H1 (cell line): ENCODE measurements at regions not wholly inside any gene's neighbourhood (a gene's known extent, or its start where the extent isn't known, plus 50 kb on each side); places are given as distances from the start of the nearest gene placed in this dataset.

Experiments
- CTCF ChIA-PET: fragments of 300-600 bp; sonication (Branson Sonifier 250); formaldehyde crosslinking; loops from one replicate; lab custom pipeline; 2021; ENCODE audit not compliant: partially characterized antibody; lab: Charles Lee
- POLR2A ChIA-PET: fragments of 300-600 bp; sonication (Branson Sonifier 250); formaldehyde crosslinking; loops from one replicate; lab custom pipeline; 2021; ENCODE audit warnings: inconsistent platforms; ENCODE audit not compliant: partially characterized antibody; lab: Charles Lee
- DNase-seq, 2 experiments: peaks; one replicate each; pipeline versions ENCODE4 v3.0.0 to v3.0.0-alpha.2; 2010 to 2022; ENCODE audit warnings: low spot score in 2 of 2, low read depth in 1 of 2, mixed read lengths in 1 of 2
- FAIRE-seq: peaks from 2 replicates; lab custom pipeline; 2011; peaks lifted over from hg19 to GRCh38; lab: Jason Lieb, UNC
- H2AFZ ChIP-seq: 2 replicates; pipeline ENCODE4 v1.8.1; 2012; ENCODE audit warnings: low read length, inconsistent platforms
- H2AK5ac ChIP-seq: 2 replicates; pipeline ENCODE4 v1.6.1; 2013; ENCODE audit warnings: low read depth, low read length
- H2BK120ac ChIP-seq: replicated peaks from 2 replicates; pipeline ENCODE3; 2013; ENCODE audit warnings: low read depth, low read length, inconsistent platforms
- H2BK12ac ChIP-seq: 2 replicates; pipeline ENCODE4 v1.6.1; 2013; ENCODE audit warnings: low read depth, low read length
- H2BK15ac ChIP-seq: 2 replicates; pipeline ENCODE4 v1.6.1; 2013; ENCODE audit warnings: low read length
- H2BK20ac ChIP-seq: 2 replicates; pipeline ENCODE4 v1.6.1; 2013; ENCODE audit warnings: low read length
- H2BK5ac ChIP-seq: 2 replicates; pipeline ENCODE4 v1.6.1; 2013; ENCODE audit warnings: low read depth, low read length
- H3K14ac ChIP-seq: 2 replicates; pipeline ENCODE4 v1.6.1; 2013; ENCODE audit warnings: inconsistent platforms; ENCODE audit not compliant: insufficient read length
- H3K18ac ChIP-seq: 2 replicates; pipeline ENCODE4 v1.6.1; 2013; ENCODE audit warnings: low read length; ENCODE audit errors: extremely low read depth
- H3K23ac ChIP-seq: 2 replicates; pipeline ENCODE4 v1.6.1; 2013; ENCODE audit warnings: inconsistent platforms; ENCODE audit not compliant: insufficient read length
- H3K23me2 ChIP-seq: 2 replicates; pipeline ENCODE4 v1.6.1; 2013; ENCODE audit warnings: low read depth, low read length
- H3K27ac ChIP-seq: 2 replicates; pipeline ENCODE4 v1.6.1; 2011; ENCODE audit warnings: low read depth, low read length, inconsistent platforms
- H3K27me3 ChIP-seq, 4 experiments: replicated peaks in 1 of 4; 1 replicate in 1 of 4; 2 replicates in 3 of 4; pipeline versions ENCODE4 v1.6.1 to v1.8.1; 2011 to 2013; ENCODE audit warnings: low read length in 3 of 4, mild to moderate bottlenecking in 3 of 4, inconsistent platforms in 2 of 4, mixed read lengths in 2 of 4, moderate library complexity in 1 of 4; ENCODE audit not compliant: control insufficient read depth in 3 of 4, insufficient read depth in 3 of 4; ENCODE audit errors: extremely low read depth in 1 of 4
- H3K36me3 ChIP-seq, 4 experiments: 2 replicates each; pipeline versions ENCODE4 v1.6.1 to v1.8.1; 2011 to 2013; ENCODE audit warnings: mild to moderate bottlenecking in 4 of 4, low read length in 3 of 4, moderate library complexity in 2 of 4, control low read depth in 1 of 4, inconsistent platforms in 1 of 4; ENCODE audit not compliant: insufficient read depth in 4 of 4, control insufficient read depth in 2 of 4
- H3K4ac ChIP-seq: replicated peaks from 2 replicates; pipeline ENCODE3; 2013; ENCODE audit warnings: low read length, low read depth, mixed read lengths, inconsistent platforms; ENCODE audit not compliant: insufficient read length
- H3K4me1 ChIP-seq, 4 experiments: replicated peaks in 1 of 4; 1 replicate in 1 of 4; 2 replicates in 3 of 4; pipeline versions ENCODE4 v1.6.1 to v1.8.1; 2011 to 2013; ENCODE audit warnings: low read length in 3 of 4, inconsistent platforms in 2 of 4, mixed read lengths in 1 of 4; ENCODE audit not compliant: insufficient read depth in 4 of 4, control insufficient read depth in 3 of 4
- H3K4me2 ChIP-seq, 2 experiments: 2 replicates each; pipeline versions ENCODE4 v1.6.1 to v1.8.1; 2011 to 2013; ENCODE audit warnings: low read depth in 2 of 2, low read length in 2 of 2, control low read depth in 1 of 2, inconsistent platforms in 1 of 2, mild to moderate bottlenecking in 1 of 2; ENCODE audit not compliant: insufficient read depth in 1 of 2
- H3K4me3 ChIP-seq, 4 experiments: fragments of 200-600, 300-600 bp in 1 of 4; sonication (generic), shearing (Covaris generic), sonication (Bioruptor Twin) in 1 of 4; 2 replicates each; pipeline versions ENCODE4 v1.5.1 to v1.8.1; 2011 to 2016; ENCODE audit warnings: low read length in 4 of 4, low read depth in 3 of 4, control low read depth in 2 of 4, inconsistent platforms in 2 of 4, mild to moderate bottlenecking in 2 of 4, mixed read lengths in 1 of 4, moderate library complexity in 1 of 4; ENCODE audit not compliant: insufficient read depth in 2 of 4; ENCODE audit errors: extremely low read depth in 1 of 4
- H3K56ac ChIP-seq: replicated peaks from 2 replicates; pipeline ENCODE3; 2013; ENCODE audit warnings: low read depth, mild to moderate bottlenecking, mixed read lengths, low read length, inconsistent platforms; ENCODE audit not compliant: insufficient read length
- H3K79me1 ChIP-seq: 2 replicates; pipeline ENCODE4 v1.6.1; 2013; ENCODE audit warnings: low read depth, low read length, control low read depth
- H3K79me2 ChIP-seq, 2 experiments: 2 replicates each; pipeline versions ENCODE4 v1.6.1 to v1.8.1; 2012 to 2013; ENCODE audit warnings: low read length in 2 of 2, mild to moderate bottlenecking in 2 of 2, inconsistent platforms in 1 of 2; ENCODE audit not compliant: insufficient read depth in 2 of 2, control insufficient read depth in 1 of 2
- H3K9ac ChIP-seq, 4 experiments: replicated peaks in 1 of 4; 1 replicate in 1 of 4; 2 replicates in 3 of 4; pipeline versions ENCODE4 v1.6.1 to v1.8.1; 2011 to 2013; ENCODE audit warnings: low read depth in 3 of 4, low read length in 3 of 4, control low read depth in 2 of 4, mild to moderate bottlenecking in 2 of 4, moderate library complexity in 2 of 4, inconsistent platforms in 1 of 4; ENCODE audit errors: extremely low read depth in 1 of 4
- H3K9me3 ChIP-seq, 2 experiments: 2 replicates each; pipeline versions ENCODE4 v1.6.1 to v1.8.1; 2012 to 2013; ENCODE audit warnings: mild to moderate bottlenecking in 2 of 2, moderate library complexity in 2 of 2, control low read depth in 1 of 2, inconsistent platforms in 1 of 2, low read depth in 1 of 2, low read length in 1 of 2, mixed read lengths in 1 of 2; ENCODE audit not compliant: insufficient read depth in 2 of 2
- H4K20me1 ChIP-seq, 2 experiments: replicated peaks in 1 of 2; 2 replicates each; pipeline versions ENCODE3 to v1.8.1; 2011 to 2013; ENCODE audit warnings: inconsistent platforms in 2 of 2, low read length in 2 of 2, mild to moderate bottlenecking in 1 of 2; ENCODE audit not compliant: insufficient read depth in 2 of 2, control insufficient read depth in 1 of 2
- H4K5ac ChIP-seq: 2 replicates; pipeline ENCODE4 v1.6.1; 2013; ENCODE audit warnings: low read length, low read depth, mixed read lengths, inconsistent platforms; ENCODE audit not compliant: insufficient read length
- H4K8ac ChIP-seq: 2 replicates; pipeline ENCODE4 v1.8.0; 2013; ENCODE audit warnings: mild to moderate bottlenecking, moderate library complexity, low read length, inconsistent platforms; ENCODE audit not compliant: insufficient read depth; ENCODE audit errors: extremely low read depth
- H4K91ac ChIP-seq: replicated peaks from 2 replicates; pipeline ENCODE3; 2013; ENCODE audit warnings: low read length, mixed read lengths, inconsistent platforms; ENCODE audit not compliant: insufficient read length
- ASH2L ChIP-seq: fragments of 200-600, 300-600 bp; sonication (generic); IDR thresholded peaks from one replicate; pipeline ENCODE4 v1.7.1; 2017; ENCODE audit warnings: low read length
- CHD2 ChIP-seq: IDR thresholded peaks from 2 replicates; pipeline ENCODE4 v1.6.1; 2012; ENCODE audit warnings: low read length, improper control_type of control experiment
- EZH2 ChIP-seq: fragments of 200-600 bp; sonication (generic); IDR thresholded peaks from 2 replicates; pipeline ENCODE4 v1.7.1; 2012; ENCODE audit warnings: low read depth, mild to moderate bottlenecking, moderate library complexity, low read length, inconsistent platforms; ENCODE audit not compliant: severe bottlenecking
- FOSL1 ChIP-seq: IDR thresholded peaks from 2 replicates; pipeline ENCODE4 v1.6.1; 2011; ENCODE audit warnings: mild to moderate bottlenecking, low read depth, low read length, moderate library complexity; ENCODE audit not compliant: insufficient read depth
- JUND ChIP-seq: IDR thresholded peaks from 2 replicates; pipeline ENCODE4 v1.6.1; 2011; ENCODE audit warnings: mild to moderate bottlenecking, improper control_type of control experiment, low read length
- PHF8 ChIP-seq: fragments of 200-600 bp; sonication (generic); conservative IDR thresholded peaks from 2 replicates; pipeline ENCODE4 v1.7.1; 2012; ENCODE audit warnings: low read depth, mild to moderate bottlenecking, inconsistent platforms, low read length, moderate library complexity
- RFX5 ChIP-seq: IDR thresholded peaks from 2 replicates; pipeline ENCODE4 v1.6.1; 2011; ENCODE audit warnings: low read depth, low read length, improper control_type of control experiment, borderline replicate concordance
- SIN3A ChIP-seq, 2 experiments: IDR thresholded peaks in 1 of 2; conservative IDR thresholded peaks in 1 of 2; 2 replicates each; pipeline ENCODE4 v1.6.1; 2011 to 2012; ENCODE audit warnings: low read length in 2 of 2, improper control_type of control experiment in 1 of 2, low read depth in 1 of 2, mild to moderate bottlenecking in 1 of 2
- SRF ChIP-seq: IDR thresholded peaks from 2 replicates; pipeline ENCODE4 v1.6.1; 2011; ENCODE audit warnings: mild to moderate bottlenecking, low read depth, low read length, moderate library complexity
- TAF1 ChIP-seq: IDR thresholded peaks from 2 replicates; pipeline ENCODE4 v1.6.1; 2011; ENCODE audit warnings: mild to moderate bottlenecking, low read depth, low read length
- TEAD4 ChIP-seq: IDR thresholded peaks from 2 replicates; pipeline ENCODE4 v1.6.1; 2012; ENCODE audit warnings: low read depth, low read length, inconsistent platforms, mixed read lengths
- ZNF274 ChIP-seq: IDR thresholded peaks from 2 replicates; pipeline ENCODE4 v1.7.0; 2012; ENCODE audit warnings: low read length, borderline replicate concordance; ENCODE audit errors: extremely low read depth
- WGBS, 2 experiments: shearing (Covaris generic) in 1 of 2; methylation state at CpG; one replicate each; pipeline versions ENCODE4 v1.1.6 to v1.1.7; 2013 to 2015; ENCODE audit warnings: low lambda C conversion rate in 2 of 2, mixed read lengths in 2 of 2, inconsistent platforms in 1 of 2, low coverage in 1 of 2, missing lambda C conversion rate in 1 of 2; ENCODE audit not compliant: insufficient replicate concordance in 2 of 2, insufficient coverage in 1 of 2, insufficient read length in 1 of 2; ENCODE audit errors: extremely low coverage in 1 of 2, missing lambda C conversion rate in 1 of 2; 5-methylcytosine and 5-hydroxymethylcytosine counted together
- TF ChIP-seq, protein P1 (sequence below): IDR thresholded peaks from 2 replicates; pipeline ENCODE4 v1.6.1; 2012; ENCODE audit warnings: low read length, inconsistent platforms

DNA sequence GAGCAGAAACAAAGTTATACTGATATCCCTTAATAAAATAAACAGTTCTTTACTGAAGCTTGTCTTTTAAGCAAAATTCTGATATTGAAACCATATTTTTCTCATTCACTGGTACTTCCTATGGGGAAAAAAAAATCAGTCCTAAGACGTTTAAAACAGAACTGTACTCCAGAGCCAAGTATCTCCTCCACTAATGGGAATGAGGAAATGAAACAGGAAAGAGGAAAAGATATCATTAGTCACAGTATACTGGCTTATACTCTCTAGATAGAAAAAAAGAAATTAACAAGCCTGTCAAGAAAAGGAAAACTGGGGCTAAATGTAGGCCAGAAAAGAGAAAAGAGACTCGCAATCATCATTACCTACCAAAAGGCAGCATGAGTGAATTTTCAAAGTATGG, 252.7 kb downstream of the CENPC start:
- Histone ChIP-seq H2BK15ac (no peak overlapping the region), H3K56ac (no peak overlapping the region), H3K79me2 (no peaks in the 10 kb centered on the region), H3K36me3 (no peaks in the 10 kb centered on the region), H3K14ac (no peak overlapping the region), H2BK120ac (no peak overlapping the region), H3K27ac (no peak overlapping the region), H4K5ac (no peak overlapping the region), H3K23ac (no peak overlapping the region), H4K8ac (no peak overlapping the region), H2AK5ac (no peak overlapping the region), H3K4ac (no peak overlapping the region), H2BK12ac (no peak overlapping the region), H4K20me1 (no peaks in the 10 kb centered on the region), H4K91ac (no peak overlapping the region), H2AFZ (no peak overlapping the region), H3K9me3 (0 out of 4 replicates have a peak, but pooled peaks cover 0 to 1% of the 10 kb centered on the region in 2 experiments), H3K9ac (no peak overlapping the region), H3K27me3 (no peaks in the 10 kb centered on the region), H3K79me1 (no peaks in the 10 kb centered on the region), H3K4me1 (peaks cover 0 to 4% (median 2%) of the 10 kb centered on the region in 4 experiments; a peak in 2 of 7 replicates), H3K23me2 (no peaks in the 10 kb centered on the region), H2BK5ac (no peak overlapping the region), H2BK20ac (no peak overlapping the region), H3K4me3 (no peak overlapping the region), H3K4me2 (no peak overlapping the region), H3K18ac (no peak overlapping the region)
- CTCF ChIA-PET: interaction anchor here (2.2 kb wide), 1 partner anchor 10 kb away, joined by 5 read pairs; no protein-coding TSS in a partner anchor
- no peak for DNase-seq
- 87% methylated on average over 2 of the region's 2 CpGs; no CpG with 5 or more reads in 1 of the 2 experiments for WGBS, 2 experiments
- POLR2A ChIA-PET: no interaction called here
- FAIRE-seq: no peak
- TF ChIP-seq TAF1 (no peak), CHD2 (no peak), SRF (no peak), ASH2L (no peak), EZH2 (no peak), JUND (no peak), SIN3A (conservative IDR thresholded peaks at IDR 0.05 in 1 of 2, IDR thresholded peaks at IDR 0.05 in 1 of 2; ENCODE audit: low read depth in 1 of 2, low read length in 2 of 2) (no peak), TEAD4 (no peak), ZNF274 (no peak), FOSL1 (no peak), RFX5 (no peak), PHF8 (no peak)
- TF ChIP-seq, protein P1, sequence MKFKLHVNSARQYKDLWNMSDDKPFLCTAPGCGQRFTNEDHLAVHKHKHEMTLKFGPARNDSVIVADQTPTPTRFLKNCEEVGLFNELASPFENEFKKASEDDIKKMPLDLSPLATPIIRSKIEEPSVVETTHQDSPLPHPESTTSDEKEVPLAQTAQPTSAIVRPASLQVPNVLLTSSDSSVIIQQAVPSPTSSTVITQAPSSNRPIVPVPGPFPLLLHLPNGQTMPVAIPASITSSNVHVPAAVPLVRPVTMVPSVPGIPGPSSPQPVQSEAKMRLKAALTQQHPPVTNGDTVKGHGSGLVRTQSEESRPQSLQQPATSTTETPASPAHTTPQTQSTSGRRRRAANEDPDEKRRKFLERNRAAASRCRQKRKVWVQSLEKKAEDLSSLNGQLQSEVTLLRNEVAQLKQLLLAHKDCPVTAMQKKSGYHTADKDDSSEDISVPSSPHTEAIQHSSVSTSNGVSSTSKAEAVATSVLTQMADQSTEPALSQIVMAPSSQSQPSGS: no peak
